ENCODE measurements at regions not wholly inside any gene's neighbourhood (a gene's known extent, or its start where the extent isn't known, plus 50 kb on each side); places are given as distances from the start of the nearest gene placed in this dataset.

GRCh38 chr6:25122001-25122400 is 157.2 kb upstream of the CARMIL1 start:
- TF ChIP-seq, protein P1, sequence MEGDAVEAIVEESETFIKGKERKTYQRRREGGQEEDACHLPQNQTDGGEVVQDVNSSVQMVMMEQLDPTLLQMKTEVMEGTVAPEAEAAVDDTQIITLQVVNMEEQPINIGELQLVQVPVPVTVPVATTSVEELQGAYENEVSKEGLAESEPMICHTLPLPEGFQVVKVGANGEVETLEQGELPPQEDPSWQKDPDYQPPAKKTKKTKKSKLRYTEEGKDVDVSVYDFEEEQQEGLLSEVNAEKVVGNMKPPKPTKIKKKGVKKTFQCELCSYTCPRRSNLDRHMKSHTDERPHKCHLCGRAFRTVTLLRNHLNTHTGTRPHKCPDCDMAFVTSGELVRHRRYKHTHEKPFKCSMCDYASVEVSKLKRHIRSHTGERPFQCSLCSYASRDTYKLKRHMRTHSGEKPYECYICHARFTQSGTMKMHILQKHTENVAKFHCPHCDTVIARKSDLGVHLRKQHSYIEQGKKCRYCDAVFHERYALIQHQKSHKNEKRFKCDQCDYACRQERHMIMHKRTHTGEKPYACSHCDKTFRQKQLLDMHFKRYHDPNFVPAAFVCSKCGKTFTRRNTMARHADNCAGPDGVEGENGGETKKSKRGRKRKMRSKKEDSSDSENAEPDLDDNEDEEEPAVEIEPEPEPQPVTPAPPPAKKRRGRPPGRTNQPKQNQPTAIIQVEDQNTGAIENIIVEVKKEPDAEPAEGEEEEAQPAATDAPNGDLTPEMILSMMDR (IDR thresholded peaks at IDR 0.05) = no peak
- TF ChIP-seq POLR2A (IDR thresholded peaks at IDR 0.05) (no peak), EP300 (IDR thresholded peaks at IDR 0.05) (no peak)
